Astrocyte of the spinal cord (primary cell): ENCODE measurements at regions not wholly inside any gene's neighbourhood (a gene's known extent, or its start where the extent isn't known, plus 50 kb on each side); places are given as distances from the start of the nearest gene placed in this dataset.
"Not testable (repeated sequence)": the region's sequence is repeated elsewhere in the genome, so short reads cannot be mapped to it uniquely, and the experiment has no call there.

Experiments
- DNase-seq: peaks from one replicate; pipeline ENCODE4 v3.0.0; 2011; ENCODE audit warnings: low read depth, low spot score
- H3K4me3 ChIP-seq: 2 replicates; pipeline ENCODE4 v1.5.1; 2011; ENCODE audit warnings: low read depth, mild to moderate bottlenecking, low read length, moderate library complexity
- in situ Hi-C: cut with HindIII; loops from 2 replicates; pipeline ENCODE4 v1.10.0; 2017; ENCODE audit warnings: low sequenced_read_pairs
- TF ChIP-seq, protein P1 (sequence below): IDR thresholded peaks from 2 replicates; pipeline ENCODE4 v1.5.1; 2012; ENCODE audit warnings: low read depth, mild to moderate bottlenecking, low read length, inconsistent platforms

DNA sequence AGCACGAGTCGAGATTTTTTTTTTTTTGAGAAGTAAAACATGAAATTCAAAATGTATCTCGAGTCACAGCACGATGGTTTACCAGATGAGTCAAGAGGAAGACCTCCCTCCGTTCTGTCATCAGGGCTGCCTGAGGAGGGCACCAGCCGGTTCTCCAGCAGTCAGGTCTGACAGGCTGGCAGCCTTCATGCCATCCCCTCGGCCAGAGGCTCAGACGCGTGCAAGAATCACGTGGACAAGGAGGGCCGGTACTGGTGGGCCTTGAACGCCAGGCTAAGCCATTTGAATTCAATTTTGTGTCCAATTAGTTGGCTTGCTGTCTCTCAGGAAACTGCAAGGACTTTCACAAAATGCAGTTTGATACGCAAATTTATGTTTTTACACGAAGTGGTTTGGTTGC, 1412.2 kb downstream of the BRD1 start:
- TF ChIP-seq, protein P1, sequence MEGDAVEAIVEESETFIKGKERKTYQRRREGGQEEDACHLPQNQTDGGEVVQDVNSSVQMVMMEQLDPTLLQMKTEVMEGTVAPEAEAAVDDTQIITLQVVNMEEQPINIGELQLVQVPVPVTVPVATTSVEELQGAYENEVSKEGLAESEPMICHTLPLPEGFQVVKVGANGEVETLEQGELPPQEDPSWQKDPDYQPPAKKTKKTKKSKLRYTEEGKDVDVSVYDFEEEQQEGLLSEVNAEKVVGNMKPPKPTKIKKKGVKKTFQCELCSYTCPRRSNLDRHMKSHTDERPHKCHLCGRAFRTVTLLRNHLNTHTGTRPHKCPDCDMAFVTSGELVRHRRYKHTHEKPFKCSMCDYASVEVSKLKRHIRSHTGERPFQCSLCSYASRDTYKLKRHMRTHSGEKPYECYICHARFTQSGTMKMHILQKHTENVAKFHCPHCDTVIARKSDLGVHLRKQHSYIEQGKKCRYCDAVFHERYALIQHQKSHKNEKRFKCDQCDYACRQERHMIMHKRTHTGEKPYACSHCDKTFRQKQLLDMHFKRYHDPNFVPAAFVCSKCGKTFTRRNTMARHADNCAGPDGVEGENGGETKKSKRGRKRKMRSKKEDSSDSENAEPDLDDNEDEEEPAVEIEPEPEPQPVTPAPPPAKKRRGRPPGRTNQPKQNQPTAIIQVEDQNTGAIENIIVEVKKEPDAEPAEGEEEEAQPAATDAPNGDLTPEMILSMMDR = no peak
- no peak overlapping the region for H3K4me3 ChIP-seq
- in situ Hi-C loops = no loop called here
- DNase-seq = no peak

DNA sequence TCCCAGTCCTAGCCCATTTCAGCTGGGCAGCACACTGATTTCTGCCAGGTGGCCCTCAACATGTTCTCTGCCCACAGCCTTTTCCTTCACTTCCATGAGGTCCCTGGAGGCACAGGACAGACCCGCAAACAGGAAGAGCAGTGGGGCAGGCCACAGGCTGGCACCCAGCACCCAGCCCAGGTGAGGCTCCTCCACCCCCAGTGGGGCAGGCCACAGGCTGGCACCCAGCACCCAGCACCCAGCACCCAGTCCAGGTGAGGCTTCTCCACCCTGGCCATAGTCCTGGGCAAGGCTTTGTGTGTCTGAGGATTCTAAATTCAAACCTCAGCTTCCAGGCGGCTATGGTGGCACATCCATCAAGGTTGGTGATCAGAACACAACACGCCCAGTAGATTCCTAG, 1413.0 kb downstream of the BRD1 start:
- H3K4me3 ChIP-seq = no peak overlapping the region
- in situ Hi-C loops = no loop called here
- DNase-seq = no peak
- TF ChIP-seq, protein P1 = no peak

DNA sequence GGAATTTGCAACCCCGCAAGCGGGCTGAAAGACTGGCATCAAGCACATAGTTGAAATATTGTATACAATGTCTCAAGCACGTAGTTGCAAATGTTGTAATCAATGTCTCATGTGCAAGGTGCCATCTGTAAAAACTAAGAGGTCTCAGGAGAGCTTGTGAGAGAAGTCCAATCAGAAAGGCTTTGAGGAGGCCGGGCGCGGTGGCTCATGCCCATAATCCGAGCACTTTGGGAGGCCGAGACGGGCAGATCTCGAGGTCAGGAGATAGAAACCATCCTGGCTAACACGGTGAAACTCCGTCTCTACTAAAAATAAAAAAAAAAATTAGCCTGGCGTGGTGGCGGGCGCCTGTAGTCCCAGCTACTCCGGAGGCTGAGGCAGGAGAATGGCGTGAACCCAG, 1414.7 kb downstream of the BRD1 start:
- H3K4me3 ChIP-seq = not testable (repeated sequence)

DNA sequence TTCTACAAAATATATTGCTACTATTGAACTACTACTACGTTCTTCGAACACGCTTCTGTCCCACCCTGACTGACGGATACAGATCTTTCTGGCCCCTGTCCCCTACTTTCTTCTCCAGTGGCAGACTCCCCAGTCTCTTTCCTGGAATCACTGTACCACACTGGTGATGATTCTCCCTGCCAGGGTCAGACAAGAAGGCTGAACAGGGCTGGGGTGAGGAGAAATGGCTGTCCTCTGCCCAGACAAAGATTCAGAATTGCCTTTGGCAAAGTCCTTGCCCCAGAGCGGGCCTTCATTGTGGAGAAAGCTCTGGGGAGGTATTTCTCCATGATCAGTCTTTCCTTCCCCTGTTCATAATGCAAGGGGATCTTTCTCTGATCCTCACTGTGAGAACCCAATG, 1417.1 kb downstream of the BRD1 start:
- TF ChIP-seq, protein P1 = no peak
- H3K4me3 ChIP-seq = no peak overlapping the region
- no peak for DNase-seq
- in situ Hi-C loops = no loop called here

More for the DNA sequence above, 1414.7 kb downstream of the BRD1 start:
- in situ Hi-C loops, DNase-seq: not testable (repeated sequence)

DNA sequence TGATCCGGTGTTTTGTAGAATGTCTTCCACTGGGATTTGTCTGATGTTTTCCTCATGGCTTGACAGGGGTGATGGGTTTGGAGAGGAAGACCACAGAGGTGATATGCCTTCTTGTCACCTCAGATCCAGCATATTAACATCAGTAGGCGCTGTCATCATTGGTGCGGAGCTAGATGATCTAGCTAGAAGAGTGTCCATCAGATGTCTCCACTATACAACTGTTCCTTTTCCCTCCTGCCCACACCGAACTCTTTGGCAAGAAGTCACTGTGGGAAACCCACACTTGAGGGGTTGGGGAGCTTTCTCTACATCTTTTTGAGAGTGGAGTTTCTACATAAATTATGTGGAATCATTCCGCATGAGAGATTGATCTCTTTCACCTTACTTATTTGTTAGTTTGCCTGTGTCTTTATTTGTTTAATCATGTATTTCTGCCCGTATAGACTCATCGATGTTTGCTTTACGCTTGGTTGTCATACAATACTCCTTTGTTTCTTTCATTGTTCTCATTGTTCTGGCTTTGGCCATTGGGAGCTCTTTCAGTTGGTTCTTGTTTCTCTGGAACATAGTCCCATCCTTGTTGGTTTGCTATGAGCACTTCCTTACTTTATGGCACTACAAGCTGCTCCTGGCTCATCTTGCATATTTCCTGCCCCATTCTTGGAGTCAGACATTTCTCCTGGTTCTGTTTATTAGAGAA, 1420.3 kb downstream of the BRD1 start:
- in situ Hi-C loops = no loop called here
- no peak overlapping the region for H3K4me3 ChIP-seq
- TF ChIP-seq, protein P1 = no peak
- no peak for DNase-seq

DNA sequence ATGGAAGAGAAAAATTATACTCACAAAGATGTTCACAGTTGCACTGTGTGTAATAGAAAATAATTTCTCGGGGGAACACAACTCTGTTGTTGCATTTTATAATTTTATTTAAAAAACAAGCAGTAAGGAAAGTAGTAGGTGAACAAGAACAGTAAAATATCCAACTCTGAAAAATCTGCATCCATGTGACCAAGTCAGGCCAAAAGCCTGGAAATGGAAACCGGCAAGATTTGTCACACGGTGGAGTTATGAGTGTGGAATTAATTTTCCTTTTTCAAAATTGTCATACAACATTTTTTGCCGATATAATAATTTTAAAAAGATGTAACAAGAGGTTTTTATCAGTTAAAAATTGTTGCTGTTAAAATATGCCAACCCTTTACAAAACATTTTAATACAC, 1421.5 kb downstream of the BRD1 start:
- in situ Hi-C loops = no loop called here
- H3K4me3 ChIP-seq = no peak overlapping the region
- DNase-seq = no peak
- TF ChIP-seq, protein P1 = no peak

DNA sequence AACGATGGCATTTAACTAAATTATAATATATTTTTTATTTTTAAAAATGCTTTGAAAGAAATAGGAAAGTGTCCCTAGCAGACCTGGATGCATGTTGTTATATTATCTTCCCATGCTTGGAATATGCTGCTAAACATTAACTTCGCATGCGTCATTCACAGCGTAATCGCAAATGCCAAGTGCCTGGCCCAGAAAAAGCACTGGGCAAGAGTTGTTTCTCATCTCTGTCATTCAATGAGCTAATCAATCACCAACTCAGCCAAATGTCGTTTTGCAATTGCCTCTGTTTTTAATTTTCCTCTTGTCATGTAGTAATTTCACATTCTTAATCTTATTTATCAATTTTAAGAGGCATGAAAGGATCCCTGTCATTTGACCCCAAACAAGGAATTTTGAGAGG, 1421.9 kb downstream of the BRD1 start:
- DNase-seq = no peak
- H3K4me3 ChIP-seq = no peak overlapping the region
- in situ Hi-C loops = no loop called here
- TF ChIP-seq, protein P1 = no peak
